GM19372 (cell line): ENCODE measurements at regions not wholly inside any gene's neighbourhood (a gene's known extent, or its start where the extent isn't known, plus 50 kb on each side); places are given as distances from the start of the nearest gene placed in this dataset.

Source experiments
- ATAC-seq: cut with Tn5 transposase; IDR thresholded peaks from one replicate; pipeline ENCODE4 v1.9.1; 2021; ENCODE audit warnings: mild to moderate bottlenecking, low read depth, moderate library complexity; ENCODE audit not compliant: unreplicated experiment

- no peak for ATAC-seq
Observed at GRCh38 chr1:25106976-25107642, 125.2 kb downstream of the SYF2 start.

GRCh38 chr1:25106352-25106751 lies 126.0 kb downstream of the SYF2 start:
- no peak for ATAC-seq

DNA sequence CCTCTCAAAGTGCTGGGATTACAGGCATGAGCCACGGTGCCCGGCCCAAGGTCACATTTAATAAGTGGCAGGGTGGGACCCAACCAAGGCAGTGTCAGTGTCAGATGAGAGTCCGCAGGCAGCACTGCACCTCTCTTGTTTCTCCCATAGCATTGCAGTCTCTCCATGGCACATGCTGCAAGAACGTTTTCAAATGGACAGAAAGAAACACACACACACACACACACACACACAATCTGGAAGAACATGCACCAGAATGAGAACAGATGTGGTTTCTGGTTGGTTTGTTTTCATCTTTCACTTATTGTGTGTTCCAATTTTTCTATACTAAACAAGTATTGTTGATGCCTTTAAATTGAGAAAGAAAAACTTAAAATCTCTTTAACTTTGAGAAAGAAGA lies 126.5 kb downstream of the SYF2 start:
- ATAC-seq, result no peak

GRCh38 chr1:25104932-25105561 lies 127.3 kb downstream of the SYF2 start:
- ATAC-seq, result no peak

GRCh38 chr1:25103164-25103795 lies 129.0 kb downstream of the SYF2 start:
- no peak for ATAC-seq

DNA sequence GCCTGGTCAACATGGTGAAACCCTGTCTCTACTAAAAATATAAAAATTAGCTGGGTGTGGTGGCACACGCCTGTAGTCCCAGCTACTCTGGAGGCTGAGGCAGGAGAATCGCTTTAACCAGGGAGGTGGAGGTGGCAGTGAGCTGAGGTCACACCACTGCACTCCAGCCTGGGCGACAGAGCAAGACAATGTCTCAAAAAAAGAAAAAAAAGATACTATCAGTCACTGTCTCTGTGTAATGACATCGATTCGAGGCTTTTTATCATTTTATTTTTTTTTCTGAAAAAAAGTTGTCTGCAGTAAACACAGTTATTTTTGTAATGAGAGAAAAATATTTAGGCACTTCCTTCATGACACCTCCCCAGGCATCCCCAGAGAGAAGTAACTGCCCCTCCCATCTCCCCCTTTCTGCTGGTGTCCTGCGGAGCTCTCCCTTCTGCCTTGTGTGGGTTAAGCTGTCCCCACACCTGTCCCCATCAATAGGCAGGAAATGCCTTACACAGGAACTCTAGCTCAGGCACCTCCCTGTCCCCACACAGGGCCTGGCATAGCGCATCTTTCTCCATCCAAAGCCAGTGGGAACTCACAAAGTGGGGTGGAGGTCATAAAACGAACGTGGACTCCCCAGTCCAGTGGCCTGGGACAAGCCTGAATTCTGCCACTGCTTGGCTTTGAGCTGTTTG lies 132.0 kb downstream of the SYF2 start:
- no peak for ATAC-seq

- ATAC-seq, result no peak
Observed at GRCh38 chr1:25099343-25099951, 132.9 kb downstream of the SYF2 start.

DNA sequence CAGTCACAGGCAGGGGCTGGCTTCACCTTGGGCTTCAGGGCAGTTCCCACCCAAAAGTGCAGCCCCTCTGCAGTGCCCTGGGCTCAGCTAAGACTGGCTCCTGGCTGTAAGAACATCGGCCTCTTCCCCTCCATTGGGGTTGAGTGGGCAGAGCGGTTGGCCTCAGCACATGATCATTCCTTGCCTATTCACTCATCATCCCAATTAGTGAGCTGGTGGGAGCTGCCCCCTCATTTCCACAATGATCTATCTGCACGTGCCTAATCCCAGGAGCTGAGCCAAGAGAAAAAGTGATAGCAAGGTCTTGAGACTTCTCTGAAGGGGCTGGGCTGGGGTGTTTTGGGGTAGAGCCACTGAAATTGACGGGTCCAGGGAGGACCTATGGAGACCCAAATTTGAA lies 133.6 kb downstream of the SYF2 start:
- ATAC-seq, result no peak

DNA sequence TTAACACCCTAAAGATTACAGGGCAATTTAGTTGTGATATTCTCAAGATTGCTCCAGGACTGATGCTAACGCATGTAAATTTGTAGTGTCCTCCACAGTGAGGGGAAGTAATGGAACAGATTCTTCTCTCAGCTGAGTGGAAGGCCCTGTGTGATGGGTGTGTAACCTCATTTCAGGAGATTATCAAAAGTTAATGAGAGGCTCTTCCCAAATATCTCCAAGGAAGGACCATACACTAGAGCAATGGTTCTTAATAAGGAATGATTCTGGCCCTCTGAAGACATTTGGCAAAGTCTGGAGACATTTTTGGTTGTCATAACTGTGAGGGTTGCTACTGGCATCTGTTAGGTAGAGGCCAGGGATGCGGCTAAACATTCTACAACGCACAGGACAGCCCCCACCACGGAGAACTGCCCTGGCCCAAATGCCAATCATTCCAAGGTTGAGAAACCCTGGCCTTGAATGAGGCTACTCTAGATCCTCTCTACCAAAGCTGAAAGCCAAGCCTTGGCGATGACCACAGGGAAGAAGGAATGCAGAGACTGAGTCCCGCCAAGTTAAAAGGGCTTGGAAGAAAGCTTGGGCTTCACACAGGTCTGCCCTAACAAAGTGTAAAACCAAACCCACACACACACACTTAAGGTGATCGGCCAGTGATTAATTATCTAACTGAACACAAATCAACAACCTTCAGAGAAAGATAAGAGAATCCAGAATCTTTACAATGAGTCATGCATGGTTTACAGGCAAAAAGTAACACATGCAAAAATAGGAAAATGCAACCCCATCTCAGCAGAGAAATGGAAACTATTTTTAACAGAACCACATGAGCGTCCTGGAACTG lies 135.8 kb downstream of the SYF2 start:
- ATAC-seq, result no peak

DNA sequence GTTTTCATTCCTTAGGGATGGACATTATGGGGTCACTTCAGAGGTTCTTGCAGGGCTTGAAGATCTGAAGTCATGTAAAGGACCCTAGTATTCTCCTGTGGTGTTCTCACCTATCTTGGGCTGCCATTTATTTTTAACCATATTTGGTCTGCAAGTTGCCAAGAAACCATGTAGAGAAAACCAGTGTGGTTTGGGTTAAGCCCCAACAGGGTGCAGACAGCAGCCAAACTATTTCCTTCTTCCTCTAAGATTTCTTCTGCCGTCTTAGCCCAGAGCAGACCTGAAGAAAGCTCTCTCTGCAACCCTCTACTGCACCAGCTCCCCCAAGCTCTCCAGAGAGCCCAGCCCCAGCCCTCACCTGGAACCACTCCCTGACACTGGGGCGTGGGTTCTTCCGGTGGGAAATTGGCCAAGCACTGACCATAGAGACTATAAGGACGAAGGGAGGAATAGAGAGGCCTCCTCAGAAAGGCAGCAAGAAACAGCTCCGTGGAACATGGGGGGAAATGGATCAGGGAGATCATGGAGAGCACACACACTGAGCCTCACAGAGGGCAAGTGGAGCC lies 136.6 kb downstream of the SYF2 start:
- ATAC-seq, result no peak

- ATAC-seq, result no peak
Observed at GRCh38 chr1:25094995-25095394, 137.3 kb downstream of the SYF2 start.

DNA sequence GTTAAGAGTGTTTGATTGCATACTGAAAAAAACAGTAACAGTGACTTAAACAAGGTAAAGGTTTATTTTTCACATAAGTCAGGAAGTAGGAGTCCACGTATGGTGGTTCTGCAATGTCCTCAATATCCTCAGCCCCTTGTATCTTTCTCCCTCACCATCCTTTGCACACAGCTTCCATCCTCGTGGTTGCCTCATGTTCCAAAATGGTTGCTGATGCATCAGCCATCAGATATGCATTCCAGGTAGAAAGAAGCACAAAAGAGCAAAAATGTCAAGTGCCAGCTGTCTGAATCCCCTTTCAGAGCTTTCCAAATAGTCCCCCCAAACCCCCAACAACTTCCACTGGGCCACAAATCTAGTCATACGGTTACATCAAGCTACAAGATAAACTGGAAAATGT lies 138.1 kb downstream of the SYF2 start:
- no peak for ATAC-seq

DNA sequence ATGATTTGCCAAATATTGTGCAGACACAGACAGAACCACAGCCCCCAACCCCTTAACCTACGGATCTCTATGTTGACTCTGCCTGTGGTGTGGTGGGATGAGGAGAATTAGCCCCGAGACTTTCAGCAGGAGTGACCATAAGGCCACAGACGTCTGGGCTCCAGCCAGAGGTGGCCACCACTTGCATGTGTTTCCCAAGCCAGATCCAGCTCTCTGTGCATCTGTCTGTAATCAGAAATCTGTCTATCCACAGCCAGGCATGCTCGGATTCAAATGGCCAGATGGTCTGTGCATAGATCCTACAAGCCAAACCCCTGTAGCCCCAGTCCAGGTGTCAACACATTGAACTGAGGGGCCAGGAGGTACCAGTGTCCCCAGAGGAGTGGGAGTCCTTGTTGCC lies 140.6 kb downstream of the SYF2 start:
- ATAC-seq, result no peak

DNA sequence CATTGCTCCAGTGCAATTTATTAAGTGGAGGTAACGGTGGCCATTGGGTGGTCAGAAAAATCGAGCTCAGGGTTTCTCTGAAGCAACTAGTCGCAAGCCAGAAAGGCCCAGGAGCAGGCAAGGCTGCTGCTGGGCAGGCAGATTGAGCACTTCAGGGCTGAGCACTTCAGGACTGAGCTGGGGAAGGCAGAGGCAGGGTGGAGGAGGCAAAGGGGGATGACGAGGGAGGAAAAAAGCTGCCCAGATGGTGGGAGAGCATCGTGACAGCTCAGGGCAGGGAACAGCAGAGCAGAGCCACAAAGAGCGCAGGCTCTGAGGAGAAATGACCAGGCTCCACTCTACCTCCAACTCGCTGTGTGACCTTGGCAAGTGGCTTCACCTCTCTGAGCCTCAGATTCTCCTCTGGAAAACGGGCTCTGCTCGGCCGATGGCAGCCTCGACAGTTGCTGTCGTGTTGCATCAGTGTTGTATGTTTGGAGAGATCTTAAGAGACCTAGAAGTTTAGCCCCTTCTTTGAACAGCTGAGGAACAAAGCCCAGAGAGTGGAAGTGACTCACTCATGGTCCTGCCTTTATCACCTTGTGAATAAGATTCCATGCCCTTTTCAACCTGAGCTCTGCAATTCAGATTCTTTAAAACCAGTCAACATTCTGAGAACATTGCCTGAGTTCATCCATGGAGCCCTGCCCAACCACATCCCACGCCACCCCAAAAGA lies 141.4 kb downstream of the SYF2 start:
- no peak for ATAC-seq

- no peak for ATAC-seq
Observed at GRCh38 chr1:25089772-25090171, 142.5 kb downstream of the SYF2 start.

GRCh38 chr1:25088946-25089345 lies 143.4 kb downstream of the SYF2 start:
- ATAC-seq, result no peak

DNA sequence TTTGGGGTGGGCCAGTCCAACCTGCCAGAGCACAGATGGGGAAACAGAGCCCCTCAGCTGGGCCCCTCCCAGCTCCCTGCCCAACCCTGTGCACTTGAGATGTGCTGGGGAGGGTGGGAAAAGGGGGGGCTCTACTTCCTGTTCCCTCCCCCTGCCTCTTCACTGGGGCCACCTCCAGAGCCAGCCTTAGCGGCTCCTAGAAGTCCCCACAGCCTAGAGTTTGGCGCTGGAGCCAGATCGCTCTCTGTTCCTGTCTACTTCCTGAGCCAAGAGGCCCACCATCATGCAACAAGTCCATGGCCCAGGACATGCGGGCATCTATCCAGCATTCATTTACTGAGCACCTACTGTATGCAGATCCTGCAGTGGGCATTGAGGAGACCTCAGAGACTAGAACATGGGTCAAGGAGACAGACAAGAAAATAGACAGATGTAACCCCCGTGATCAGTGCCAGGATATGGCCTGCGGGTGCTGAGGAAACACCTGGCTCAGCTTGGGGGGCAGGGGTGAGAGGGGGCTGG lies 144.1 kb downstream of the SYF2 start:
- no peak for ATAC-seq

DNA sequence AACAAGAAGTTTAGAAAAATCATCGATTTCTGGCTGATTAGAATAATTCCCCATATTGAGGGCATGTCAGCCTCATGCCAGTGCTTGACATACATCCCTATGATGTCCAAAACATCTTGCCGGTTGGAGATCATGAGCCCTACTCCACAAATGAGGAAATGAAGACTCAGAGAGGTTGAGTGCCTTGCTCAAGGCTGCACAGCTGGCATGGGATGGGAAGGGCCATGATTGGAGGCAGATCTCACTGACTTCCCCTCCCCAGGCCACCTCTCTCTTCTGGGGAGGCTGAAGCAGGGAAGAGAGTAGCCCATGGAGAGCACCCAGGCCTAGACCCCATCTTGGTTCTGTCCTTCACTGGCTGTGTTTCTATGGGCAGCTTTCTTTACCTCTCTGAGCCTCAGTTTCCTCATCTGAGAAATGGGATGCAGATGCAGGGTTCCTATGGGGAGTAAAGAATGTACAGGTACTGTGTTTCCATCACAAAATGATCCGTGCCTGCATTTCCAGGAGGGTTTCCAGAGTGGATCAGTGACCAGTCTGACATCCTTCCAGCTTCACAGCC lies 145.7 kb downstream of the SYF2 start:
- no peak for ATAC-seq

DNA sequence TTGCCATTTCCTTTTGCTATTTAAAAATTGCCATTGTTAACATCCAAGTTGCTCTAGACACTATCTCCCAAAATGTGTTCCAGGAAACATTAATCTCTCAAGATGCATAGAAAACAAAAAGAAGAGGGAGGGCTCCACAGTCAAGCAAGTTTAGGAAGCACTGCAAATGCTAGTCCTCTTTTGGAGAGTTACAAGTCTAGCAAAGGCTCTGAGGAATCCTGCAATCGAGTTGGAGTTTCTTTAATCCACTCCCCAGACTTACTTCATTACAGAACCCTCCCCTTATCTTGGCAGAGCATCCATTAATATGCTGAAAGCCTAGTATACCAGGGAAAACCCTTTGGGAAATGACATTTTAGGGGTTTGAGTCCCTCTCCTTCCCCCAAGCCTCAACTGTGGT lies 147.9 kb downstream of the SYF2 start:
- ATAC-seq, result no peak
